Lung (tissue), 11 donors: ENCODE measurements at regions not wholly inside any gene's neighbourhood (a gene's known extent, or its start where the extent isn't known, plus 50 kb on each side); places are given as distances from the start of the nearest gene placed in this dataset.

Experiments
- ATAC-seq: fragments of 200-7000 bp; cut with Tn5 transposase; one replicate; pipeline ENCODE4 v1.9.1; 2020; ENCODE audit warnings: moderate number of reproducible peaks; ENCODE audit not compliant: insufficient read depth, low FRiP score
- DNase-seq, 3 donors: peaks; one replicate each; pipeline ENCODE4 v3.0.0-alpha.2; 2013 to 2017
- H3K27ac ChIP-seq, 2 donors: one replicate each; pipeline ENCODE4 v1.5.1; 2013; ENCODE audit warnings: mild to moderate bottlenecking in 2 of 2, moderate library complexity in 2 of 2, control low read depth in 1 of 2, inconsistent platforms in 1 of 2, low read depth in 1 of 2, low read length in 1 of 2
- H3K27me3 ChIP-seq, 3 donors: one replicate each; pipeline ENCODE4 v1.5.1; 2013; ENCODE audit warnings: low read length in 2 of 3; ENCODE audit not compliant: control insufficient read depth in 3 of 3, insufficient read depth in 3 of 3
- H3K36me3 ChIP-seq, 4 donors: one replicate each; pipeline ENCODE4 v1.5.1; 2013; ENCODE audit warnings: low read length in 4 of 4, mild to moderate bottlenecking in 1 of 4, moderate library complexity in 1 of 4; ENCODE audit not compliant: control insufficient read depth in 4 of 4, insufficient read depth in 4 of 4
- H3K4me1 ChIP-seq, 5 donors: one replicate each; pipeline ENCODE4 v1.5.1; 2013; ENCODE audit warnings: low read length in 5 of 5, mild to moderate bottlenecking in 2 of 5, moderate library complexity in 1 of 5; ENCODE audit not compliant: control insufficient read depth in 5 of 5, insufficient read depth in 5 of 5
- H3K4me3 ChIP-seq: one replicate; pipeline ENCODE4 v1.5.1; 2013; ENCODE audit warnings: mild to moderate bottlenecking, control low read depth, moderate library complexity
- H3K9ac ChIP-seq, 2 donors: one replicate each; pipeline ENCODE4 v1.5.1; 2013; ENCODE audit warnings: low read length in 2 of 2, control low read depth in 1 of 2; ENCODE audit not compliant: insufficient read depth in 1 of 2
- H3K9me3 ChIP-seq, 4 donors: one replicate each; pipeline ENCODE4 v1.5.1; 2013; ENCODE audit warnings: low read length in 3 of 4, mild to moderate bottlenecking in 1 of 4, moderate library complexity in 1 of 4; ENCODE audit not compliant: control insufficient read depth in 4 of 4, insufficient read depth in 3 of 4
- WGBS, 2 donors: extraction: QIAGEN DNeasy Blood & Tissue Kit; methylation state at CpG; one replicate each; pipeline ENCODE4 v1.1.7; 2013; 5-methylcytosine and 5-hydroxymethylcytosine counted together
- TF ChIP-seq, protein P1 (sequence below): IDR thresholded peaks from 2 replicates; pipeline ENCODE4 v1.5.1; 2012; ENCODE audit warnings: mild to moderate bottlenecking; ENCODE audit errors: control extremely low read depth, extremely low read depth
- donor health status: control.
- donor health status: control.
- donor health status: Bipolar disorder and iron deficiency.
- donor health status: healthy.
- donor health status: DM: yes; HTN: yes; CAD: no.

DNA sequence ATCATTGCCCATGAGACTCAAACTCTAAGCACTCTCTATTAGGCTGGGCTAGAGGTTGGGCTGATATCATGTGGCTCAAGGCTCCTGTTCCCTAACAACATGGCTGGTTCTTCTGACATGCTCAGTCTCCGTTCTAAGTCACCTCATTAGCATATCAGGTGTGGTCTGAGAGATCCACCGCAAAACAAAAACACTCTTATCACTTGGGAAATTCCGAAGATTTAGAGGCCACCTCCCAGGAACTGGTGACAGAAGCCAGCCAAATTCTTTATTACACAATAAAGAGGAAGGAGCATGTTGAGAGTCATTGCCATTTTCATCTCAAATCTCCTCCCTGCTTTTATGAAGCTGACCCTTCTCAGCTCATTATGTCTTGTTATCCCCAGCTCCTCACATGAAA is 107.6 kb downstream of the MSX2 start:
- no peak overlapping the region for H3K4me3 ChIP-seq
- no peak overlapping the region for H3K9ac ChIP-seq
- H3K9me3 ChIP-seq, result peaks cover 0 to 2% (median 0%) of the 10 kb centered on the region in 4 donors
- ATAC-seq (no peak), DNase-seq (no peak)
- WGBS, 2 donors, result 38 to 59% methylated on average over 3 of the region's 3 CpGs
- no peaks in the 10 kb centered on the region for H3K27me3 ChIP-seq
- TF ChIP-seq, protein P1, sequence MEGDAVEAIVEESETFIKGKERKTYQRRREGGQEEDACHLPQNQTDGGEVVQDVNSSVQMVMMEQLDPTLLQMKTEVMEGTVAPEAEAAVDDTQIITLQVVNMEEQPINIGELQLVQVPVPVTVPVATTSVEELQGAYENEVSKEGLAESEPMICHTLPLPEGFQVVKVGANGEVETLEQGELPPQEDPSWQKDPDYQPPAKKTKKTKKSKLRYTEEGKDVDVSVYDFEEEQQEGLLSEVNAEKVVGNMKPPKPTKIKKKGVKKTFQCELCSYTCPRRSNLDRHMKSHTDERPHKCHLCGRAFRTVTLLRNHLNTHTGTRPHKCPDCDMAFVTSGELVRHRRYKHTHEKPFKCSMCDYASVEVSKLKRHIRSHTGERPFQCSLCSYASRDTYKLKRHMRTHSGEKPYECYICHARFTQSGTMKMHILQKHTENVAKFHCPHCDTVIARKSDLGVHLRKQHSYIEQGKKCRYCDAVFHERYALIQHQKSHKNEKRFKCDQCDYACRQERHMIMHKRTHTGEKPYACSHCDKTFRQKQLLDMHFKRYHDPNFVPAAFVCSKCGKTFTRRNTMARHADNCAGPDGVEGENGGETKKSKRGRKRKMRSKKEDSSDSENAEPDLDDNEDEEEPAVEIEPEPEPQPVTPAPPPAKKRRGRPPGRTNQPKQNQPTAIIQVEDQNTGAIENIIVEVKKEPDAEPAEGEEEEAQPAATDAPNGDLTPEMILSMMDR, result no peak
- no peak overlapping the region for H3K27ac ChIP-seq
- H3K36me3 ChIP-seq, result no peaks in the 10 kb centered on the region
- H3K4me1 ChIP-seq, result peaks cover 0 to 11% (median 0%) of the 10 kb centered on the region in 5 donors

DNA sequence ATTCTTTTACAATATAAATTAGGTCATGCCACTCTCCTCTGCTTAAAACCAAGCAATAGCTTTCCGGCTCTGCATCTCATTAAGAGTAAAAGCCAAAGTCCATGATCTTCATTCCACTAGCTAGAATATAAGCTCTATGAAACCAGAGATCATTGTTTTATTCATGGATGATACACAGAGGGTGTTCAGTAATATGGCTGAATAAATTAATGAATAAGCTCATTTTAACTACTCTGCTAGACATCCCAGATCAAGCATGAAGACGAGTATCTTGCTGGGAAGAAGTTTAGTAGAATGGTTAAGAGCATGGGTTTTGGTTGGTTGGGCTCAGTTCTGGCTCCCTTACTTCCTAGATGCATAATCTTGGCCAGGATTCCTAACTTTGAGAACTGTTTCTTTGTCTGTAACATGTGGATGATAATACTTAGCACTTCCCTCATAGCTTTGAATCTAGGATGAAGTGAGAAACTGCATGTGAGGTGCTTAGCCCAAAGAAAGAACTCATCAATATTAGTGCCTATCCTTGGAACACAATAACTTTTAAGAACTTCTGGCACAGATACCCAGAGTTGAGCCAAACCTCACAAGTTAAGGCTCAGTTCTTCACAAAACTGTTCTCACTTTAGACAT is 106.8 kb downstream of the MSX2 start:
- 61 to 74% methylated on average over 2 of the region's 2 CpGs for WGBS, 2 donors
- H3K4me1 ChIP-seq, result peaks cover 0 to 11% (median 0%) of the 10 kb centered on the region in 5 donors
- no peak for ATAC-seq
- H3K9ac ChIP-seq, result no peak overlapping the region
- H3K27me3 ChIP-seq, result no peaks in the 10 kb centered on the region
- H3K27ac ChIP-seq, result no peak overlapping the region
- no peak overlapping the region for H3K4me3 ChIP-seq
- H3K9me3 ChIP-seq, result no peaks in the 10 kb centered on the region
- TF ChIP-seq, protein P1, result no peak
- H3K36me3 ChIP-seq, result no peaks in the 10 kb centered on the region
- DNase-seq, result peak in 2 of 3 donors; percentile 58 to 76

DNA sequence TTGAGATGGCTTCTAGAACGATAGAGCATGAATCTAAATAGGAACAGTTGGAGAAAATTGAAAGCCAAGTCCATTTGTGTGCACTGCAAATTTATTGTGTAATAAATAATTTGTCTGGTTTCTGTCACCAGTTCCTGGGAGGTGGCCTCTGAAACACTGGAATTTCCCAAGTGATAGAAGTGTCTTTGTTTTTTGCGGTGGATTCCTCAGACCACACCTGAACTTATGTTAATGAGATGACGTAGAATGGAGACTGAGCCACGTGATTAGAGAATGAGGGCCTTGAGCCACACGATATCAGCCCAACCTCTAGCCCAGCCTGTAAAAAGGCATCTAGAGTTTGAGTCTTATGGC is 105.1 kb downstream of the MSX2 start:
- Histone ChIP-seq H3K27me3 (no peaks in the 10 kb centered on the region), H3K36me3 (no peaks in the 10 kb centered on the region), H3K4me1 (peaks cover 0 to 11% (median 0%) of the 10 kb centered on the region in 5 donors), H3K4me3 (no peak overlapping the region), H3K9ac (no peak overlapping the region), H3K9me3 (peaks cover 0 to 1% (median 0%) of the 10 kb centered on the region in 4 donors), H3K27ac (peak overlapping the region in 1 of 2 donors; percentile 6)
- ATAC-seq (no peak), DNase-seq (no peak)
- WGBS, 2 donors, result 67 to 70% methylated on average over 5 of the region's 5 CpGs
- TF ChIP-seq, protein P1, result no peak
